Cardiac fibroblast (primary cell): ENCODE measurements at regions not wholly inside any gene's neighbourhood (a gene's known extent, or its start where the extent isn't known, plus 50 kb on each side); places are given as distances from the start of the nearest gene placed in this dataset.

ENCODE experiments used
- DNase-seq, 2 donors: peaks; one replicate each; pipeline versions ENCODE4 v3.0.0 to v3.0.0-alpha.2; 2010; ENCODE audit warnings: low read depth in 2 of 2
- H3K4me3 ChIP-seq, 2 donors: replicated peaks in 1 of 2; 1 replicate in 1 of 2; 2 replicates in 1 of 2; pipeline ENCODE4 v1.5.1; 2011; ENCODE audit warnings: low read depth in 2 of 2, low read length in 2 of 2, mild to moderate bottlenecking in 2 of 2, moderate library complexity in 1 of 2
- CTCF ChIP-seq: IDR thresholded peaks from one replicate; pipeline ENCODE4 v1.5.1; 2011; ENCODE audit warnings: low read depth, mild to moderate bottlenecking, low read length, inconsistent platforms

GRCh38 chr12:91565846-91566245 is 383.2 kb upstream of the DCN start:
- H3K4me3 ChIP-seq = no peak overlapping the region
- TF ChIP-seq CTCF = no peak
- DNase-seq = no peak

- no peak overlapping the region for H3K4me3 ChIP-seq
- DNase-seq = peak; percentile 23 to 26
- no peak for TF ChIP-seq CTCF
Observed at GRCh38 chr12:91565246-91565645, 382.6 kb upstream of the DCN start.

GRCh38 chr12:91563011-91563765 is 380.6 kb upstream of the DCN start:
- no peak overlapping the region for H3K4me3 ChIP-seq
- DNase-seq = no peak
- no peak for TF ChIP-seq CTCF

- no peak for TF ChIP-seq CTCF
- no peak overlapping the region for H3K4me3 ChIP-seq
- no peak for DNase-seq
Observed at GRCh38 chr12:91562476-91562875, 379.9 kb upstream of the DCN start.

GRCh38 chr12:91561958-91562325 is 379.3 kb upstream of the DCN start:
- TF ChIP-seq CTCF = no peak
- no peak for DNase-seq
- H3K4me3 ChIP-seq = no peak overlapping the region

- no peak for DNase-seq
- no peak overlapping the region for H3K4me3 ChIP-seq
Observed at GRCh38 chr12:91561301-91561957, 378.8 kb upstream of the DCN start.

More at GRCh38 chr12:91561301-91561957, 378.8 kb upstream of the DCN start:
- TF ChIP-seq CTCF = no peak
